HL-60 (cell line): ENCODE measurements at regions not wholly inside any gene's neighbourhood (a gene's known extent, or its start where the extent isn't known, plus 50 kb on each side); places are given as distances from the start of the nearest gene placed in this dataset.

Experiments
- DNase-seq, 2 experiments: peaks; one replicate each; pipeline ENCODE4 v3.0.0-alpha.2; 2010 to 2020; ENCODE audit warnings: low read depth in 1 of 2, low spot score in 1 of 2
- H3K27ac ChIP-seq: fragments of 250-450 bp; sonication (Bioruptor Pico); replicated peaks from 2 replicates; pipeline ENCODE4 v1.5.1; 2020; ENCODE audit warnings: mild to moderate bottlenecking, moderate library complexity
- H3K27me3 ChIP-seq: fragments of 250-450 bp; sonication (Bioruptor Pico); 2 replicates; pipeline ENCODE4 v1.5.1; 2021; ENCODE audit warnings: mild to moderate bottlenecking, moderate library complexity; ENCODE audit not compliant: insufficient read depth, poor library complexity, severe bottlenecking
- H3K4me3 ChIP-seq: replicated peaks from 2 replicates; pipeline ENCODE4 v1.5.1; 2011; ENCODE audit warnings: mild to moderate bottlenecking, control low read depth, low read length; ENCODE audit not compliant: insufficient read depth
- CTCF ChIP-seq: IDR thresholded peaks from one replicate; pipeline ENCODE4 v1.5.1; 2011; ENCODE audit warnings: low read length, control low read depth, inconsistent platforms; ENCODE audit not compliant: insufficient read depth
- GABPA ChIP-seq: IDR thresholded peaks from 2 replicates; pipeline ENCODE4 v1.6.1; 2012; ENCODE audit warnings: low read depth
- POLR2AphosphoS5 ChIP-seq: IDR thresholded peaks from 2 replicates; pipeline ENCODE4 v1.6.1; 2012; ENCODE audit warnings: low read depth
- REST ChIP-seq: IDR thresholded peaks from 2 replicates; pipeline ENCODE4 v1.6.1; 2012; ENCODE audit warnings: low read depth; ENCODE audit not compliant: insufficient replicate concordance
- SPI1 ChIP-seq: IDR thresholded peaks from 2 replicates; pipeline ENCODE4 v1.6.1; 2012; ENCODE audit warnings: low read depth, mild to moderate bottlenecking, borderline replicate concordance

GRCh38 chr12:90343966-90344365 lies 611.0 kb downstream of the CCER1 start:
- Histone ChIP-seq H3K27me3 (no peaks in the 10 kb centered on the region), H3K4me3 (no peak overlapping the region), H3K27ac (no peak overlapping the region)
- no peak for DNase-seq
- TF ChIP-seq POLR2AphosphoS5: no peak
- TF ChIP-seq REST: no peak
- no peak for TF ChIP-seq GABPA
- no peak for TF ChIP-seq SPI1
- no peak for TF ChIP-seq CTCF

GRCh38 chr12:90342081-90342480 lies 612.9 kb downstream of the CCER1 start:
- no peak for TF ChIP-seq REST
- no peak for DNase-seq
- Histone ChIP-seq H3K4me3 (no peak overlapping the region), H3K27me3 (no peaks in the 10 kb centered on the region), H3K27ac (no peak overlapping the region)

- no peak overlapping the region for H3K4me3 ChIP-seq
- H3K27ac ChIP-seq: no peak overlapping the region
- no peaks in the 10 kb centered on the region for H3K27me3 ChIP-seq
- DNase-seq: no peak
- TF ChIP-seq CTCF: no peak
- no peak for TF ChIP-seq GABPA
Measured at GRCh38 chr12:90339837-90340236, 615.1 kb downstream of the CCER1 start.

- Histone ChIP-seq H3K27ac (no peak overlapping the region), H3K27me3 (no peaks in the 10 kb centered on the region), H3K4me3 (no peak overlapping the region)
- no peak for DNase-seq
- TF ChIP-seq CTCF (no peak), GABPA (no peak)
Measured at GRCh38 chr12:90338365-90338764, 616.6 kb downstream of the CCER1 start.

- no peak for DNase-seq
- TF ChIP-seq POLR2AphosphoS5: no peak
- TF ChIP-seq GABPA: no peak
- TF ChIP-seq REST: no peak
- no peak for TF ChIP-seq CTCF
- TF ChIP-seq SPI1: no peak
- Histone ChIP-seq H3K27me3 (no peaks in the 10 kb centered on the region), H3K4me3 (no peak overlapping the region), H3K27ac (no peak overlapping the region)
Measured at GRCh38 chr12:90337018-90337417, 618.0 kb downstream of the CCER1 start.
